CD1c-positive myeloid dendritic cell (primary cell): ENCODE measurements at regions not wholly inside any gene's neighbourhood (a gene's known extent, or its start where the extent isn't known, plus 50 kb on each side); places are given as distances from the start of the nearest gene placed in this dataset.

Experiments used
- DNase-seq: peaks from one replicate; pipeline ENCODE4 v3.0.0-alpha.2; 2016; ENCODE audit errors: extremely low spot score

- no peak for DNase-seq
These were observed 59.3 kb downstream of the DDIT4L start for GRCh38 chr4:100130964-100131363.

- no peak for DNase-seq
These were observed 59.8 kb downstream of the DDIT4L start for GRCh38 chr4:100130491-100130890.

- DNase-seq, result no peak
These were observed 60.5 kb downstream of the DDIT4L start for GRCh38 chr4:100129774-100130173.

GRCh38 chr4:100128338-100128737 is 61.9 kb downstream of the DDIT4L start:
- DNase-seq, result no peak

- no peak for DNase-seq
These were observed 65.6 kb downstream of the DDIT4L start for GRCh38 chr4:100124715-100125114.

- DNase-seq, result no peak
These were observed 72.1 kb downstream of the DDIT4L start for GRCh38 chr4:100118181-100118580.

- no peak for DNase-seq
These were observed 72.5 kb downstream of the DDIT4L start for GRCh38 chr4:100117750-100118149.

GRCh38 chr4:100114909-100115308 is 75.4 kb downstream of the DDIT4L start:
- no peak for DNase-seq

- DNase-seq, result no peak
These were observed 76.5 kb downstream of the DDIT4L start for GRCh38 chr4:100113732-100114131.

GRCh38 chr4:100113096-100113495 is 77.2 kb downstream of the DDIT4L start:
- no peak for DNase-seq

GRCh38 chr4:100109921-100110320 is 80.3 kb downstream of the DDIT4L start:
- no peak for DNase-seq

GRCh38 chr4:100108869-100109268 is 81.4 kb downstream of the DDIT4L start:
- DNase-seq, result no peak

- DNase-seq, result no peak
These were observed 83.3 kb downstream of the DDIT4L start for GRCh38 chr4:100106982-100107381.

- no peak for DNase-seq
These were observed 86.6 kb downstream of the DDIT4L start for GRCh38 chr4:100103671-100104070.

GRCh38 chr4:100100985-100101384 is 89.3 kb downstream of the DDIT4L start:
- no peak for DNase-seq

- no peak for DNase-seq
These were observed 90.5 kb downstream of the DDIT4L start for GRCh38 chr4:100099746-100100145.

GRCh38 chr4:100098681-100099080 is 91.6 kb downstream of the DDIT4L start:
- DNase-seq, result no peak

GRCh38 chr4:100098011-100098545 is 92.2 kb downstream of the DDIT4L start:
- DNase-seq, result no peak

- DNase-seq, result peak; percentile 54
These were observed 94.3 kb downstream of the DDIT4L start for GRCh38 chr4:100095729-100096595.

- DNase-seq, result peak; percentile 84
These were observed 97.0 kb downstream of the DDIT4L start for GRCh38 chr4:100093091-100093866.

GRCh38 chr4:100087743-100088142 is 102.5 kb downstream of the DDIT4L start:
- DNase-seq, result no peak

GRCh38 chr4:100086766-100087431 is 103.4 kb downstream of the DDIT4L start:
- DNase-seq, result no peak
